ENCODE measurements at regions not wholly inside any gene's neighbourhood (a gene's known extent, or its start where the extent isn't known, plus 50 kb on each side); places are given as distances from the start of the nearest gene placed in this dataset.

DNA sequence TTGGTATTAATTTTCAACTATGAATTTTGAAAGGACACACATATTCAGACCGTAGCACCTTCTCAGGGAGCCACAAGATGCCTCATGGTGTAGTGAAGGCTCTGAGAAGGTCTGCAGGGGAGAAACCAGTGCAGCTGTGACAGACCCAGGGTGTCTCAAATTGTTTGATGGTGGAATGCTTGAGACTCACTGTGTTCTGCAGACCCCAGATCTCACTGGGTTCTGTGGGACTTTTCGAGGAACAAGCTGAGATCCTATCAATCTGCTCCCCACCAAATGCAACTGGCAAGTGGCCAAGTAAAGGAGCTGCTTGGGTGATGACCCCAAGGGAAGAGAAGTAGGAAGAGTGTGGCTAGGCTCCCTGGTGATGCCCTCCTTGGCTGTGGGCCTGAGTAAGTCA is 130.5 kb upstream of the UNC5B start:
- H3K36me3 ChIP-seq (replicated peaks in 1 of 2; ENCODE audit: control extremely low read depth in 1 of 2, control insufficient read depth in 1 of 2, extremely low read depth in 1 of 2, insufficient read depth in 2 of 2, low read length in 1 of 2) = no peaks in the 10 kb centered on the region
- POLR2A ChIA-PET = no interaction called here
- no peaks in the 10 kb centered on the region for H3K4me1 Mint-ChIP-seq
- no peak overlapping the region for H3K4me3 Mint-ChIP-seq
- no peak for DNase-seq
- no peaks in the 10 kb centered on the region for H3K27me3 ChIP-seq (replicated peaks in 1 of 4; ENCODE audit: control extremely low read depth in 1 of 4, control insufficient read depth in 3 of 4, insufficient read depth in 4 of 4, low read length in 3 of 4)
- no peak for TF ChIP-seq EZH2 (IDR thresholded peaks at IDR 0.05; ENCODE audit: borderline replicate concordance, insufficient read depth, low read depth, low read length, poor library complexity, severe bottlenecking)
- TF ChIP-seq, protein P1, sequence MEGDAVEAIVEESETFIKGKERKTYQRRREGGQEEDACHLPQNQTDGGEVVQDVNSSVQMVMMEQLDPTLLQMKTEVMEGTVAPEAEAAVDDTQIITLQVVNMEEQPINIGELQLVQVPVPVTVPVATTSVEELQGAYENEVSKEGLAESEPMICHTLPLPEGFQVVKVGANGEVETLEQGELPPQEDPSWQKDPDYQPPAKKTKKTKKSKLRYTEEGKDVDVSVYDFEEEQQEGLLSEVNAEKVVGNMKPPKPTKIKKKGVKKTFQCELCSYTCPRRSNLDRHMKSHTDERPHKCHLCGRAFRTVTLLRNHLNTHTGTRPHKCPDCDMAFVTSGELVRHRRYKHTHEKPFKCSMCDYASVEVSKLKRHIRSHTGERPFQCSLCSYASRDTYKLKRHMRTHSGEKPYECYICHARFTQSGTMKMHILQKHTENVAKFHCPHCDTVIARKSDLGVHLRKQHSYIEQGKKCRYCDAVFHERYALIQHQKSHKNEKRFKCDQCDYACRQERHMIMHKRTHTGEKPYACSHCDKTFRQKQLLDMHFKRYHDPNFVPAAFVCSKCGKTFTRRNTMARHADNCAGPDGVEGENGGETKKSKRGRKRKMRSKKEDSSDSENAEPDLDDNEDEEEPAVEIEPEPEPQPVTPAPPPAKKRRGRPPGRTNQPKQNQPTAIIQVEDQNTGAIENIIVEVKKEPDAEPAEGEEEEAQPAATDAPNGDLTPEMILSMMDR (IDR thresholded peaks at IDR 0.05) = no peak
- no peak overlapping the region for H3K27ac ChIP-seq (ENCODE audit: low read length in 2 of 2)
- no peaks in the 10 kb centered on the region for H3K9me3 Mint-ChIP-seq (ENCODE audit: insufficient read depth)
- H3K9me3 ChIP-seq (ENCODE audit: control extremely low read depth in 1 of 3, control insufficient read depth in 2 of 3, insufficient read depth in 1 of 3, low read length in 2 of 3) = peaks cover 0 to 3% (median 0%) of the 10 kb centered on the region in 3 donors
- no peaks in the 10 kb centered on the region for H4K20me1 ChIP-seq (ENCODE audit: control insufficient read depth, insufficient read depth, low read length, poor library complexity, severe bottlenecking)
- peaks cover 3% of the 10 kb centered on the region for H3K27me3 Mint-ChIP-seq
- no peaks in the 10 kb centered on the region for H3K4me1 ChIP-seq (ENCODE audit: control insufficient read depth in 2 of 2, insufficient read depth in 2 of 2, low read length in 2 of 2)
- ATAC-seq (ENCODE audit: low read depth) = no peak
- intact Hi-C loops (cut with micrococcal nuclease) = no loop called here
- no peak overlapping the region for H3K9ac ChIP-seq (ENCODE audit: low read length)
- no peaks in the 10 kb centered on the region for H3K79me2 ChIP-seq (ENCODE audit: control insufficient read depth, insufficient read depth, low read length)
- CTCF ChIA-PET = no interaction called here
- 100% methylated on average over 1 of the region's 2 CpGs for WGBS (ENCODE audit: insufficient coverage)
- H3K4me2 ChIP-seq (replicated peaks; ENCODE audit: low read depth, low read length, poor library complexity, severe bottlenecking) = no peak overlapping the region
- no peak overlapping the region for H3K27ac Mint-ChIP-seq
- no peak overlapping the region for H2AFZ ChIP-seq (ENCODE audit: insufficient read depth, low read depth, low read length, poor library complexity, severe bottlenecking)
- H3K4me3 ChIP-seq (ENCODE audit: control extremely low read depth in 1 of 5, extremely low read depth in 1 of 5, insufficient read depth in 1 of 5, low read depth in 2 of 5, low read length in 4 of 5) = no peak overlapping the region

DNA sequence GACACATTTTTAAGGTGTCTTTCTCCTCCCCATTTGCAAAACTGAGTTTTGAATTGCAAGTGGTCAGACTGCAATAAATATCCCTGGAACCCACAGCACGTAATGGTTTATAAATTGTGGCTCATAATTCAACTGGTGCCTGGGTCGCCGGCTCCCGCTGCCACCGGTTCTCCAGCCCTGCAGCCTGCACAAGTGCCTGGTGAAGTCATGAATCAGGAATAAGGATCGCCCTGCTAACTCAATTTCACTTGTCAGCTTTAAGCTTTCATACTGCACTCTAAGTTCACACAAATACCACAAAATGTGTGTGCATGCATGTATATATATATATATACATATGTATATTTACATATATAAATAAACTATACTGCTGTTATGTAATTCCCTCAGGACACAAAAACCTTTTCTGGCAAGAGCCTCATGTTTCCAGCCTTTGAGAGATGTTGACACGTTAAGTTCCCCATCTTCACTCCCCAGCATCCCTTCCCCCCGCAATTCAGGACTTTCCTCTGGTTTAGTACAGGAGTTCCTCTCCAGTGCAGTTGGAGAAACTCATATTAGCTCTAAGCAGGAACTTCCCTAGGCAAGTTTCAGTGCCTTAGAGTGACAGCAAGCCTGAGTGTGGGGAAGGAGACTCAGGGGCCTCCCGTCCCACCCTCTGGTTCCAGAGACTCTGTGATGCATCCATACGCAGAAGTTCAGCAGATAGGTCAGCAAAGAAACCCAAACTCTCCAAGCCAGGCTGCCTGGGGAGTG is 129.2 kb upstream of the UNC5B start:
- Histone ChIP-seq H3K9me3 (ENCODE audit: control extremely low read depth in 1 of 3, control insufficient read depth in 2 of 3, insufficient read depth in 1 of 3, low read length in 2 of 3) (no peaks in the 10 kb centered on the region), H3K27me3 (replicated peaks in 1 of 4; ENCODE audit: control extremely low read depth in 1 of 4, control insufficient read depth in 3 of 4, insufficient read depth in 4 of 4, low read length in 3 of 4) (no peaks in the 10 kb centered on the region), H4K20me1 (ENCODE audit: control insufficient read depth, insufficient read depth, low read length, poor library complexity, severe bottlenecking) (no peaks in the 10 kb centered on the region), H3K36me3 (replicated peaks in 1 of 2; ENCODE audit: control extremely low read depth in 1 of 2, control insufficient read depth in 1 of 2, extremely low read depth in 1 of 2, insufficient read depth in 2 of 2, low read length in 1 of 2) (no peaks in the 10 kb centered on the region), H2AFZ (ENCODE audit: insufficient read depth, low read depth, low read length, poor library complexity, severe bottlenecking) (no peak overlapping the region), H3K4me1 (ENCODE audit: control insufficient read depth in 2 of 2, insufficient read depth in 2 of 2, low read length in 2 of 2) (no peaks in the 10 kb centered on the region), H3K4me3 (ENCODE audit: control extremely low read depth in 1 of 5, extremely low read depth in 1 of 5, insufficient read depth in 1 of 5, low read depth in 2 of 5, low read length in 4 of 5) (no peak overlapping the region), H3K27ac (ENCODE audit: low read length in 2 of 2) (no peak overlapping the region), H3K4me2 (replicated peaks; ENCODE audit: low read depth, low read length, poor library complexity, severe bottlenecking) (no peak overlapping the region), H3K79me2 (ENCODE audit: control insufficient read depth, insufficient read depth, low read length) (no peaks in the 10 kb centered on the region), H3K9ac (ENCODE audit: low read length) (no peak overlapping the region)
- Mint-ChIP-seq H3K27me3 (peaks cover 3% of the 10 kb centered on the region), H3K4me1 (no peaks in the 10 kb centered on the region), H3K27ac (no peak overlapping the region), H3K4me3 (no peak overlapping the region), H3K9me3 (ENCODE audit: insufficient read depth) (no peaks in the 10 kb centered on the region)
- intact Hi-C loops (cut with micrococcal nuclease) = no loop called here
- no peak for DNase-seq
- no peak for ATAC-seq (ENCODE audit: low read depth)
- WGBS (ENCODE audit: insufficient coverage) = 81% methylated on average over 8 of the region's 10 CpGs
- TF ChIP-seq EZH2 (IDR thresholded peaks at IDR 0.05; ENCODE audit: borderline replicate concordance, insufficient read depth, low read depth, low read length, poor library complexity, severe bottlenecking) = no peak
- TF ChIP-seq, protein P1 (IDR thresholded peaks at IDR 0.05) = no peak
- POLR2A ChIA-PET = no interaction called here
- CTCF ChIA-PET = no interaction called here
